Transverse colon (tissue), 4 donors: ENCODE measurements at regions not wholly inside any gene's neighbourhood (a gene's known extent, or its start where the extent isn't known, plus 50 kb on each side); places are given as distances from the start of the nearest gene placed in this dataset.

Experiments
- DNase-seq: peaks from one replicate; pipeline ENCODE4 v3.0.0-alpha.2; 2019
- H3K27ac ChIP-seq, 4 donors: fragments of 200-600 bp; sonication (generic); 2 replicates each; pipeline ENCODE4 v1.5.1; 2016 to 2018; ENCODE audit warnings: inconsistent platforms in 4 of 4
- H3K27me3 ChIP-seq: fragments of 200-600 bp; sonication (generic); 2 replicates; pipeline ENCODE4 v1.5.1; 2017; ENCODE audit warnings: inconsistent platforms
- H3K36me3 ChIP-seq, 4 donors: fragments of 200-600 bp; sonication (generic); 2 replicates each; pipeline ENCODE4 v1.5.1; 2017 to 2019; ENCODE audit warnings: inconsistent platforms in 4 of 4
- H3K4me1 ChIP-seq, 4 donors: fragments of 200-600 bp; sonication (generic); 2 replicates each; pipeline ENCODE4 v1.5.1; 2017 to 2020; ENCODE audit warnings: inconsistent platforms in 4 of 4
- H3K4me3 ChIP-seq, 4 donors: fragments of 200-600 bp; sonication (generic); 1 replicate in 1 of 4; 2 replicates in 3 of 4; pipeline versions ENCODE4 v1.5.1 to v1.6.1; 2017 to 2019; ENCODE audit warnings: inconsistent platforms in 4 of 4
- H3K9me3 ChIP-seq, 2 donors: fragments of 200-600 bp; sonication (generic); 2 replicates each; pipeline ENCODE4 v1.5.1; 2017 to 2019; ENCODE audit warnings: inconsistent platforms in 2 of 2
- EP300 ChIP-seq: sonication (generic); formaldehyde crosslinking; IDR thresholded peaks from one replicate; pipeline ENCODE4 v1.6.1; 2017; ENCODE audit warnings: antibody characterized with exemption, low read depth
- POLR2A ChIP-seq: fragments of 450-650 bp; IDR thresholded peaks from one replicate; pipeline ENCODE4 v1.6.1; 2016; ENCODE audit warnings: antibody characterized with exemption, mild to moderate bottlenecking, moderate library complexity
- POLR2AphosphoS5 ChIP-seq, 3 donors: sonication (generic); formaldehyde crosslinking; IDR thresholded peaks; one replicate each; pipeline ENCODE4 v1.6.1; 2016; ENCODE audit warnings: antibody characterized with exemption in 3 of 3
- WGBS, 2 donors: methylation state at CpG; one replicate each; pipeline ENCODE4 v1.1.5; 2018; ENCODE audit warnings: low coverage in 1 of 2; 5-methylcytosine and 5-hydroxymethylcytosine counted together
- in situ Hi-C, 4 donors: fragments of 200-750 bp; cut with MboI; loops; one replicate each; pipeline versions ENCODE4 v1.15.0 to v1.15.1; 2017; ENCODE audit warnings: low sequenced_read_pairs in 3 of 4, low pct_ligation_motif_present in 1 of 4, low pct_unique_long_range_greater_than_20kb in 1 of 4
- intact Hi-C: fragments of 100-400 bp; cut with DNase I; formaldehyde crosslinking; loops from one replicate; pipeline ENCODE4 v1.15.1; 2023; ENCODE audit warnings: low total_unique reads
- TF ChIP-seq, protein P1 (sequence below), 5 experiments: fragments of 200-600 bp in 3 of 5; fragments of 450-650 bp in 2 of 5; sonication (generic) in 3 of 5; IDR thresholded peaks; 1 replicate in 2 of 5; 2 replicates in 3 of 5; pipeline ENCODE4 v1.5.1; 2016 to 2017; ENCODE audit warnings: antibody characterized with exemption in 5 of 5, inconsistent platforms in 3 of 5, mild to moderate bottlenecking in 2 of 5, moderate library complexity in 1 of 5

DNA sequence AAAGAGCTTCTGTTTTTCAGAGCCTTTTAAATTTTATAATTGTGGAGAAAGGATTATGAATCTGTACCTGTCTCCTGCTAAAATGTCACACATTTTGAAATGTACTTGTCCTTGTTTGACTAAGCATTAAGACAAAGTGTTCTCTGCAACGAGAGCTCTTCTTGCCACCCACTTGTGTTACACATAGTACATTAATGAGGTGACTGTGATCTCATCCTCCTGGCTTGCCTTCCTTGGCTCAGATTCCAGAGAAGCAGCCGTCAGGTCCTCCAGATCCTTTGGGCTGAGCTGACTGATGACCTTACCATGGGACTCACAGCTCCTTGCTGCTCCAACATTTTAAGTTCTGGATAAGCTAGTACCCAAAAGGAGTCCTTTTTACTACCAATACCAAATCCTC lies 81.4 kb downstream of the BBS10 start:
- Histone ChIP-seq H3K27ac (no peak overlapping the region), H3K27me3 (no peaks in the 10 kb centered on the region), H3K4me3 (no peak overlapping the region), H3K9me3 (no peaks in the 10 kb centered on the region), H3K36me3 (no peaks in the 10 kb centered on the region), H3K4me1 (no peaks in the 10 kb centered on the region)
- TF ChIP-seq POLR2A (no peak), EP300 (no peak), POLR2AphosphoS5 (IDR thresholded peaks at IDR 0.05) (no peak)
- TF ChIP-seq, protein P1, sequence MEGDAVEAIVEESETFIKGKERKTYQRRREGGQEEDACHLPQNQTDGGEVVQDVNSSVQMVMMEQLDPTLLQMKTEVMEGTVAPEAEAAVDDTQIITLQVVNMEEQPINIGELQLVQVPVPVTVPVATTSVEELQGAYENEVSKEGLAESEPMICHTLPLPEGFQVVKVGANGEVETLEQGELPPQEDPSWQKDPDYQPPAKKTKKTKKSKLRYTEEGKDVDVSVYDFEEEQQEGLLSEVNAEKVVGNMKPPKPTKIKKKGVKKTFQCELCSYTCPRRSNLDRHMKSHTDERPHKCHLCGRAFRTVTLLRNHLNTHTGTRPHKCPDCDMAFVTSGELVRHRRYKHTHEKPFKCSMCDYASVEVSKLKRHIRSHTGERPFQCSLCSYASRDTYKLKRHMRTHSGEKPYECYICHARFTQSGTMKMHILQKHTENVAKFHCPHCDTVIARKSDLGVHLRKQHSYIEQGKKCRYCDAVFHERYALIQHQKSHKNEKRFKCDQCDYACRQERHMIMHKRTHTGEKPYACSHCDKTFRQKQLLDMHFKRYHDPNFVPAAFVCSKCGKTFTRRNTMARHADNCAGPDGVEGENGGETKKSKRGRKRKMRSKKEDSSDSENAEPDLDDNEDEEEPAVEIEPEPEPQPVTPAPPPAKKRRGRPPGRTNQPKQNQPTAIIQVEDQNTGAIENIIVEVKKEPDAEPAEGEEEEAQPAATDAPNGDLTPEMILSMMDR (IDR thresholded peaks at IDR 0.05): no peak
- in situ Hi-C loops: no loop called here
- DNase-seq: no peak
- 36 to 50% methylated on average over 2 of the region's 2 CpGs for WGBS, 2 donors
- intact Hi-C loops: no loop called here

GRCh38 chr12:76265424-76266180 lies 82.6 kb downstream of the BBS10 start:
- no peaks in the 10 kb centered on the region for H3K27me3 ChIP-seq
- H3K9me3 ChIP-seq: no peaks in the 10 kb centered on the region
- no peaks in the 10 kb centered on the region for H3K36me3 ChIP-seq
- 32 to 51% methylated on average over 3 of the region's 3 CpGs for WGBS, 2 donors
- in situ Hi-C loops (no loop called here), intact Hi-C loops (no loop called here)
- TF ChIP-seq, protein P1 (IDR thresholded peaks at IDR 0.05): no peak
- TF ChIP-seq EP300: no peak
- no peak for TF ChIP-seq POLR2A
- TF ChIP-seq POLR2AphosphoS5 (IDR thresholded peaks at IDR 0.05): no peak
- no peaks in the 10 kb centered on the region for H3K4me1 ChIP-seq
- H3K27ac ChIP-seq: no peak overlapping the region
- no peak for DNase-seq
- no peak overlapping the region for H3K4me3 ChIP-seq

- TF ChIP-seq POLR2A: no peak
- no peak for TF ChIP-seq POLR2AphosphoS5 (IDR thresholded peaks at IDR 0.05)
- TF ChIP-seq, protein P1 (IDR thresholded peaks at IDR 0.05): no peak
- Histone ChIP-seq H3K27me3 (no peaks in the 10 kb centered on the region), H3K4me1 (no peaks in the 10 kb centered on the region), H3K36me3 (no peaks in the 10 kb centered on the region), H3K9me3 (no peaks in the 10 kb centered on the region), H3K4me3 (no peak overlapping the region), H3K27ac (no peak overlapping the region)
- in situ Hi-C loops: no loop called here
- intact Hi-C loops: no loop called here
- DNase-seq: no peak
Observed at GRCh38 chr12:76264611-76265012, 83.6 kb downstream of the BBS10 start.

- H3K9me3 ChIP-seq: no peaks in the 10 kb centered on the region
- in situ Hi-C loops: no loop called here
- no peak overlapping the region for H3K27ac ChIP-seq
- no peak overlapping the region for H3K4me3 ChIP-seq
- no peaks in the 10 kb centered on the region for H3K36me3 ChIP-seq
- TF ChIP-seq POLR2A (no peak), EP300 (no peak), POLR2AphosphoS5 (IDR thresholded peaks at IDR 0.05) (no peak)
- TF ChIP-seq, protein P1 (IDR thresholded peaks at IDR 0.05): no peak
- no peaks in the 10 kb centered on the region for H3K27me3 ChIP-seq
- no peaks in the 10 kb centered on the region for H3K4me1 ChIP-seq
- 73 to 77% methylated on average over 6 to 7 of the region's 7 CpGs for WGBS, 2 donors
- intact Hi-C loops: no loop called here
- no peak for DNase-seq
Observed at GRCh38 chr12:76263696-76264095, 84.5 kb downstream of the BBS10 start.
